NCI-H524 (cell line): ENCODE measurements at regions not wholly inside any gene's neighbourhood (a gene's known extent, or its start where the extent isn't known, plus 50 kb on each side); places are given as distances from the start of the nearest gene placed in this dataset.
"Not testable (repeated sequence)": the region's sequence is repeated elsewhere in the genome, so short reads cannot be mapped to it uniquely, and the experiment has no call there.

Source experiments
- DNase-seq, 2 experiments: peaks; one replicate each; lab custom pipeline; 2025; lab: John Stamatoyannopoulos, UW

- no peak for DNase-seq
Measured at GRCh38 chrX:34576864-34577263, 80.2 kb downstream of the TMEM47 start.

- DNase-seq = no peak
Measured at GRCh38 chrX:34565981-34566380, 91.1 kb downstream of the TMEM47 start.

GRCh38 chrX:34563804-34564203 lies 93.3 kb downstream of the TMEM47 start:
- DNase-seq = no peak

GRCh38 chrX:34563061-34563460 lies 94.0 kb downstream of the TMEM47 start:
- DNase-seq = no peak

- DNase-seq = no peak
Measured at GRCh38 chrX:34562006-34562405, 95.1 kb downstream of the TMEM47 start.

GRCh38 chrX:34560180-34560579 lies 96.9 kb downstream of the TMEM47 start:
- DNase-seq = no peak

- no peak for DNase-seq
Measured at GRCh38 chrX:34559325-34559724, 97.8 kb downstream of the TMEM47 start.

GRCh38 chrX:34557733-34558132 lies 99.4 kb downstream of the TMEM47 start:
- DNase-seq = no peak

GRCh38 chrX:34555481-34555880 lies 101.6 kb downstream of the TMEM47 start:
- no peak for DNase-seq

- DNase-seq = no peak
Measured at GRCh38 chrX:34546366-34546765, 110.7 kb downstream of the TMEM47 start.

GRCh38 chrX:34528081-34528480 lies 129.0 kb downstream of the TMEM47 start:
- DNase-seq = no peak

- no peak for DNase-seq
Measured at GRCh38 chrX:34521563-34521962, 135.5 kb downstream of the TMEM47 start.

GRCh38 chrX:34509394-34509793 lies 147.7 kb downstream of the TMEM47 start:
- no peak for DNase-seq

GRCh38 chrX:34503119-34503518 lies 154.0 kb downstream of the TMEM47 start:
- no peak for DNase-seq

- no peak for DNase-seq
Measured at GRCh38 chrX:34493086-34493485, 164.0 kb downstream of the TMEM47 start.

GRCh38 chrX:34491126-34491525 lies 166.0 kb downstream of the TMEM47 start:
- no peak for DNase-seq

GRCh38 chrX:34487364-34487763 lies 169.7 kb downstream of the TMEM47 start:
- no peak for DNase-seq

GRCh38 chrX:34483980-34484379 lies 173.1 kb downstream of the TMEM47 start:
- no peak for DNase-seq

- DNase-seq = no peak
Measured at GRCh38 chrX:34470507-34470906, 186.6 kb downstream of the TMEM47 start.

GRCh38 chrX:34467437-34467836 lies 189.6 kb downstream of the TMEM47 start:
- no peak for DNase-seq

- DNase-seq = not testable (repeated sequence)
Measured at GRCh38 chrX:34463220-34463619, 193.9 kb downstream of the TMEM47 start.

- DNase-seq = not testable (repeated sequence)
Measured at GRCh38 chrX:34457850-34458249, 199.2 kb downstream of the TMEM47 start.

- DNase-seq = no peak
Measured at GRCh38 chrX:34437586-34437985, 219.5 kb downstream of the TMEM47 start.

- DNase-seq = no peak
Measured at GRCh38 chrX:34426334-34426733, 230.8 kb downstream of the TMEM47 start.

- DNase-seq = no peak
Measured at GRCh38 chrX:34406580-34406979, 250.5 kb downstream of the TMEM47 start.
